ENCODE measurements at regions not wholly inside any gene's neighbourhood (a gene's known extent, or its start where the extent isn't known, plus 50 kb on each side); places are given as distances from the start of the nearest gene placed in this dataset.

DNA sequence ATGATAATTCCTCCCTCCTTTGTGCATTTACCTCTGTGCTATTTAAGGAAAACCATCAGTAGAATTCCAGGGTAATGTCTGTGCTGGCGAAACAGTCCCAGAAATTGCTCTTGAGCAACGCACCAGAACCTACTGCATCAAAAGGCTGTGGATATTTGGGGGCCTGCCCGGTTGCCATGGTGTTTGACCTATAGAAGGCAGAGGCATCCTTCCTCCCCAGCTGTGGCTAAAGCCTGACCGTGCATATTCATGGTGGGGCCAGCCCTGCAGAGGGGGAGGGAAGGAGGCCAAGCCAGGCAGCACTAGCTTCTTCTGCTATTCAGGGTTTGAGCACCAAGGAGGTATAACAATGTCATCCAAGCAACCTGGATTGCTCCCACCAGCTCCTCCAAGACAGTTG is 215.0 kb upstream of the E2F8 start:
- Histone ChIP-seq H3K4me1 (ENCODE audit: control insufficient read depth, insufficient read depth, low read length) (no peaks in the 10 kb centered on the region), H3K27ac (ENCODE audit: low read length) (no peak overlapping the region), H3K9me3 (ENCODE audit: control insufficient read depth, insufficient read depth, low read depth, low read length) (no peaks in the 10 kb centered on the region), H3K27me3 (ENCODE audit: control insufficient read depth, insufficient read depth, low read length) (peaks cover 7% of the 10 kb centered on the region), H3K4me3 (ENCODE audit: low read depth in 2 of 2, low read length in 2 of 2) (no peak overlapping the region), H3K36me3 (ENCODE audit: control insufficient read depth, insufficient read depth, low read length) (no peaks in the 10 kb centered on the region)
- no TSS peak for BruUV-seq (replicated peaks)
- intact Hi-C loops (cut with micrococcal nuclease; ENCODE audit: unreplicated experiment): no loop called here
- ATAC-seq (no peak), DNase-seq (ENCODE audit: low read depth, low spot score) (no peak)
- in situ Hi-C loops (cut with HindIII; ENCODE audit: low pct_unique_long_range_greater_than_20kb, low sequenced_read_pairs): no loop called here
- ChIA-PET POLR2A (no interaction called here), CTCF (no interaction called here)
- TF ChIP-seq TCF7L2 (IDR thresholded peaks at IDR 0.05; ENCODE audit: low read depth, low read length) (no peak), POLR2AphosphoS5 (IDR thresholded peaks at IDR 0.05; ENCODE audit: low read depth, low read length) (no peak), CTCF (IDR thresholded peaks at IDR 0.05) (no peak), SIN3A (IDR thresholded peaks at IDR 0.05; ENCODE audit: borderline replicate concordance, insufficient read depth, low read depth, low read length) (no peak), REST (IDR thresholded peaks at IDR 0.05; ENCODE audit: insufficient read depth in 1 of 2, low read depth in 2 of 2, low read length in 1 of 2) (no peak)

GRCh38 chr11:19453651-19454257 is 213.0 kb upstream of the E2F8 start:
- in situ Hi-C loops (cut with HindIII; ENCODE audit: low pct_unique_long_range_greater_than_20kb, low sequenced_read_pairs) (no loop called here), intact Hi-C loops (cut with micrococcal nuclease; ENCODE audit: unreplicated experiment) (no loop called here)
- no peak for TF ChIP-seq TCF7L2 (IDR thresholded peaks at IDR 0.05; ENCODE audit: low read depth, low read length)
- H3K36me3 ChIP-seq (ENCODE audit: control insufficient read depth, insufficient read depth, low read length): no peaks in the 10 kb centered on the region
- no peaks in the 10 kb centered on the region for H3K4me1 ChIP-seq (ENCODE audit: control insufficient read depth, insufficient read depth, low read length)
- ATAC-seq: no peak; the same call in 1 of the 2 replicates
- no peak for DNase-seq (ENCODE audit: low read depth, low spot score)
- H3K27ac ChIP-seq (ENCODE audit: low read length): no peak overlapping the region
- no peak overlapping the region for H3K4me3 ChIP-seq (ENCODE audit: low read depth in 2 of 2, low read length in 2 of 2)
- no peaks in the 10 kb centered on the region for H3K9me3 ChIP-seq (ENCODE audit: control insufficient read depth, insufficient read depth, low read depth, low read length)
- CTCF ChIA-PET: no interaction called here
- BruUV-seq (replicated peaks): no TSS peak
- POLR2A ChIA-PET: no interaction called here
- peaks cover 7% of the 10 kb centered on the region for H3K27me3 ChIP-seq (ENCODE audit: control insufficient read depth, insufficient read depth, low read length)

GRCh38 chr11:19451609-19452008 is 210.9 kb upstream of the E2F8 start:
- no TSS peak for BruUV-seq (replicated peaks)
- Histone ChIP-seq H3K4me3 (ENCODE audit: low read depth in 2 of 2, low read length in 2 of 2) (no peak overlapping the region), H3K36me3 (ENCODE audit: control insufficient read depth, insufficient read depth, low read length) (no peaks in the 10 kb centered on the region), H3K4me1 (ENCODE audit: control insufficient read depth, insufficient read depth, low read length) (no peaks in the 10 kb centered on the region), H3K27ac (ENCODE audit: low read length) (no peak overlapping the region), H3K27me3 (ENCODE audit: control insufficient read depth, insufficient read depth, low read length) (peaks cover 7% of the 10 kb centered on the region), H3K9me3 (ENCODE audit: control insufficient read depth, insufficient read depth, low read depth, low read length) (no peaks in the 10 kb centered on the region)
- ChIA-PET POLR2A (no interaction called here), CTCF (no interaction called here)
- ATAC-seq: no peak
- DNase-seq (ENCODE audit: low read depth, low spot score): no peak
- intact Hi-C loops (cut with micrococcal nuclease; ENCODE audit: unreplicated experiment) (no loop called here), in situ Hi-C loops (cut with HindIII; ENCODE audit: low pct_unique_long_range_greater_than_20kb, low sequenced_read_pairs) (no loop called here)
- TF ChIP-seq SIN3A (IDR thresholded peaks at IDR 0.05; ENCODE audit: borderline replicate concordance, insufficient read depth, low read depth, low read length): no peak
- no peak for TF ChIP-seq REST (IDR thresholded peaks at IDR 0.05; ENCODE audit: insufficient read depth in 1 of 2, low read depth in 2 of 2, low read length in 1 of 2)
- no peak for TF ChIP-seq CTCF (IDR thresholded peaks at IDR 0.05)
- no peak for TF ChIP-seq POLR2AphosphoS5 (IDR thresholded peaks at IDR 0.05; ENCODE audit: low read depth, low read length)
- no peak for TF ChIP-seq TCF7L2 (IDR thresholded peaks at IDR 0.05; ENCODE audit: low read depth, low read length)
